Choroid plexus epithelial cell (primary cell): ENCODE measurements at regions not wholly inside any gene's neighbourhood (a gene's known extent, or its start where the extent isn't known, plus 50 kb on each side); places are given as distances from the start of the nearest gene placed in this dataset.

Source experiments
- DNase-seq: peaks from one replicate; pipeline ENCODE4 v3.0.0-alpha.2; 2010; ENCODE audit warnings: low read depth
- H3K4me3 ChIP-seq: 2 replicates; pipeline ENCODE4 v1.5.1; 2011; ENCODE audit warnings: low read depth, mild to moderate bottlenecking, control low read depth, low read length, moderate library complexity
- CTCF ChIP-seq: conservative IDR thresholded peaks from 2 replicates; pipeline ENCODE4 v1.5.1; 2011; ENCODE audit warnings: low read depth, mild to moderate bottlenecking, control low read depth, inconsistent platforms, low read length, moderate library complexity

- DNase-seq, result no peak
- H3K4me3 ChIP-seq, result no peak overlapping the region
- TF ChIP-seq CTCF, result no peak
These were observed 134.2 kb upstream of the NEBL start for GRCh38 chr10:21031232-21031795.

GRCh38 chr10:21030091-21030490, 133.0 kb upstream of the NEBL start:
- no peak for TF ChIP-seq CTCF
- H3K4me3 ChIP-seq, result peak overlapping the region; percentile 16
- peak; percentile 80 for DNase-seq

GRCh38 chr10:21022821-21023220, 125.7 kb upstream of the NEBL start:
- TF ChIP-seq CTCF, result no peak
- no peak overlapping the region for H3K4me3 ChIP-seq
- peak; percentile 68 for DNase-seq

GRCh38 chr10:21021843-21022594, 124.9 kb upstream of the NEBL start:
- TF ChIP-seq CTCF, result peak; percentile 29
- DNase-seq, result no peak
- H3K4me3 ChIP-seq, result no peak overlapping the region

GRCh38 chr10:21021231-21021630, 124.1 kb upstream of the NEBL start:
- no peak for DNase-seq
- TF ChIP-seq CTCF, result no peak
- no peak overlapping the region for H3K4me3 ChIP-seq

- no peak overlapping the region for H3K4me3 ChIP-seq
- peak; percentile 34 for DNase-seq
- TF ChIP-seq CTCF, result peak; percentile 60
These were observed 123.4 kb upstream of the NEBL start for GRCh38 chr10:21020545-21020944.

- no peak overlapping the region for H3K4me3 ChIP-seq
- TF ChIP-seq CTCF, result no peak
- no peak for DNase-seq
These were observed 122.3 kb upstream of the NEBL start for GRCh38 chr10:21019436-21019835.
